Central memory CD8-positive, alpha-beta T cell (primary cell): ENCODE measurements at regions not wholly inside any gene's neighbourhood (a gene's known extent, or its start where the extent isn't known, plus 50 kb on each side); places are given as distances from the start of the nearest gene placed in this dataset.

Experiments used
- ATAC-seq: fragments of 150-1000 bp; cut with Tn5 transposase; replicated peaks from 2 replicates; pipeline ENCODE4 v1.10.0; 2022; ENCODE audit warnings: mild to moderate bottlenecking, moderate FRiP score, moderate number of reproducible peaks; ENCODE audit not compliant: poor library complexity, severe bottlenecking; ENCODE audit errors: extremely low read depth
- DNase-seq, 2 donors: peaks; one replicate each; pipeline ENCODE4 v3.0.0; 2021; ENCODE audit warnings: low spot score in 2 of 2
- H3K27ac Mint-ChIP-seq: one replicate; pipeline ENCODE4 v1.8.0; 2022; ENCODE audit warnings: low read depth, mild to moderate bottlenecking, moderate library complexity, mixed read lengths
- H3K27me3 Mint-ChIP-seq: one replicate; pipeline ENCODE4 v1.8.0; 2022; ENCODE audit warnings: mixed read lengths
- H3K36me3 Mint-ChIP-seq: one replicate; pipeline ENCODE4 v1.8.0; 2022; ENCODE audit warnings: mild to moderate bottlenecking, moderate library complexity, mixed read lengths; ENCODE audit not compliant: insufficient read depth
- H3K4me1 Mint-ChIP-seq: one replicate; pipeline ENCODE4 v1.8.0; 2022; ENCODE audit warnings: mixed read lengths
- H3K4me3 Mint-ChIP-seq: one replicate; pipeline ENCODE4 v1.8.0; 2022; ENCODE audit warnings: mild to moderate bottlenecking, moderate library complexity, mixed read lengths
- H3K9me3 Mint-ChIP-seq: one replicate; pipeline ENCODE4 v1.8.0; 2022; ENCODE audit warnings: mixed read lengths

DNA sequence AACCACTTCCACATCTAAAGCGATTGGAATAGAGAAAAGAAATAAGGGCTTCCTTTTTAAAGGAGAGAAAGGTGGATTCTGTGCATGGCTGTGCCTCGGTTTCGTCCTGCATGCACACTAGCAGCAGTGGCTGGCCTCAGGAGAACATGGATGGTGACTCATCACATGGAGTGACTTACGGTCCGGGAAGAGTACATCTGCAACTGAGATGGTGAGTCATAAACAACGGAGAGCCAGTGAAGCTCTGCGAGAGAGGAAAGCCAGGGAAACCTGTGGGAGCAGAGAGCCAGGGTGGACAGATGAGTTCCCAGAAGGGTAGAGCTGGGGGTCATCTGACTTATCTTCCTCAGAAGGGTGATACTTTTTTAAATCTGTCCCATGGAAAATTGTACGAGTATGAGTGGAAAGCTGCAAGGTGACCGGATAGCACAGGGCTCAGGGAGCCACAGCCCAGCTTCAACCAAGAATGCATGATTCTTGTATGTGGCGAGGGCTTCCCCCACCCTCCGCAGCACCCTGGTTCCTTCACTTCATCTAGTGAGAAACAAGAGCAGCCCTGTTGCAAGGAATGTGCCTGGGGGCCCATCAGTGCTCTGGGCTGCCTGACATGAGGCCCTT lies 259.1 kb downstream of the KLF6 start:
- no peak overlapping the region for H3K4me3 Mint-ChIP-seq
- no peaks in the 10 kb centered on the region for H3K9me3 Mint-ChIP-seq
- ATAC-seq (no peak), DNase-seq (no peak)
- no peaks in the 10 kb centered on the region for H3K36me3 Mint-ChIP-seq
- peaks cover 43% of the 10 kb centered on the region for H3K27me3 Mint-ChIP-seq
- H3K27ac Mint-ChIP-seq: no peak overlapping the region
- H3K4me1 Mint-ChIP-seq: no peaks in the 10 kb centered on the region

DNA sequence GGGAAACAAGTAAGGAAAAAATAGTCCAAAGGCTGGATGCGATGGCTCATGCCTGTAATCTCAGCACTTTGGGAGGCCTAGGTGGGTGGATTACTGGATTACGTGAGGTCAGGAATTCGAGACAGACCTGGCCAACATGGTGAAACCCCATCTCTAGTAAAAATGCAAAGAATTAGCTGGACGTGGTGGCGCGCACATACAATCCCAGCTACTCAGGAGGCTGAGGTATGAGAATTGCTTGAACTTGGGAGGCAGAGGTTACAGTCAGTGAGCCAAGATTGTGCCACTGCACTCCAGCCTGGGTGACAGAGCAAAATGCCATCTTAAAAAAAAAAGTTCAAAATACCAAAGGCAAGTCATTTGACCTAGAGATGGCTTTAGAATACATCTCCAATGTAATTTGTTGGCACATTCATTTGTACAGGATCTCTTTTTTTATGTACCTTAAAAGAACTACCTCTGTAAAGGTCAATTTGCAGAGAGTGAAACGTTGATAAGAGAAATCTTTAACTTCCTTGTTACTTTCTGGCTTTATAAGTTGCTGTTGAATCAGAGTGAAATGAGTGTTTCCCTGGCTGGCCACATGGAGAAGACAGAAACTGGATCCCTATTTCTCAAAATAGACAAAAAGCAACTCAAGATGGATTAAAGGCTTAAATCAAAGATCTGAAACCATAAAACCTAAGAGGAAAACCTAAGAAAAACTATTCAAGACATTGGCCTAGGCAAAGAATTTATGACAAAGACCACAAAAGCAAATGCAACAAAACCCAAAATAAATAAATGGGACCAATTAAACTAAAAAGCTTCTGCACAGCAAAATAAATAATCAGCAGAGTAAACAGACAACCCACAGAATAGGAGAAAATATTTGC lies 260.7 kb downstream of the KLF6 start:
- H3K27me3 Mint-ChIP-seq: peaks cover 43% of the 10 kb centered on the region
- DNase-seq: no peak
- H3K27ac Mint-ChIP-seq: no peak overlapping the region
- no peaks in the 10 kb centered on the region for H3K36me3 Mint-ChIP-seq
- no peak for ATAC-seq
- H3K9me3 Mint-ChIP-seq: no peaks in the 10 kb centered on the region
- H3K4me1 Mint-ChIP-seq: no peaks in the 10 kb centered on the region
- H3K4me3 Mint-ChIP-seq: no peak overlapping the region

GRCh38 chr10:3523309-3524050 lies 261.5 kb downstream of the KLF6 start:
- DNase-seq (no peak), ATAC-seq (no peak)
- H3K4me1 Mint-ChIP-seq: no peaks in the 10 kb centered on the region
- H3K4me3 Mint-ChIP-seq: no peak overlapping the region
- no peak overlapping the region for H3K27ac Mint-ChIP-seq
- no peaks in the 10 kb centered on the region for H3K9me3 Mint-ChIP-seq
- no peaks in the 10 kb centered on the region for H3K36me3 Mint-ChIP-seq
- peaks cover 34% of the 10 kb centered on the region for H3K27me3 Mint-ChIP-seq

DNA sequence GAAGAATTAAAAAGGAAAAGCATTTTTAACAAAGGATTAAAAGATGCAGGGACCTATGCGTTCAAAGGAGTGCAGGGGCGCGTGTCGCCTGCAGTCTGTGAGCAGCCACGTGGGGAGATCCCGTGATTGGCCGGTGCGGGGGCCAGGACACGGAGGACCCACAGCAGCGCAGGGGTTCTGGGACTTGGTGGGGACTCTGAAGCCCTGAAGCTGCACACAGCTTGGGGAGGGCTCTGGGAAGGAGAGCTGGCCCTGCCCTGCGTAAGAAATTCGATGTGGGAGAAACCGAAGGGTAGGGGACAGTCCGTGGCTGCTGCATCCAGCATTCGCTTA lies 268.1 kb downstream of the KLF6 start:
- DNase-seq: no peak
- Mint-ChIP-seq H3K4me1 (peaks cover 6% of the 10 kb centered on the region), H3K4me3 (no peak overlapping the region), H3K36me3 (no peaks in the 10 kb centered on the region), H3K27ac (no peak overlapping the region), H3K27me3 (peaks cover 46% of the 10 kb centered on the region), H3K9me3 (no peaks in the 10 kb centered on the region)
- no peak for ATAC-seq

GRCh38 chr10:3516234-3516922 lies 268.6 kb downstream of the KLF6 start:
- Mint-ChIP-seq H3K4me3 (no peak overlapping the region), H3K27me3 (peaks cover 43% of the 10 kb centered on the region), H3K36me3 (no peaks in the 10 kb centered on the region), H3K4me1 (peaks cover 6% of the 10 kb centered on the region), H3K27ac (no peak overlapping the region), H3K9me3 (no peaks in the 10 kb centered on the region)
- ATAC-seq (no peak), DNase-seq (no peak)

GRCh38 chr10:3514691-3515090 lies 270.3 kb downstream of the KLF6 start:
- peaks cover 18% of the 10 kb centered on the region for H3K4me1 Mint-ChIP-seq
- no peaks in the 10 kb centered on the region for H3K36me3 Mint-ChIP-seq
- no peak overlapping the region for H3K27ac Mint-ChIP-seq
- peaks cover 32% of the 10 kb centered on the region for H3K27me3 Mint-ChIP-seq
- no peak overlapping the region for H3K4me3 Mint-ChIP-seq
- no peaks in the 10 kb centered on the region for H3K9me3 Mint-ChIP-seq
- no peak for DNase-seq
- no peak for ATAC-seq

DNA sequence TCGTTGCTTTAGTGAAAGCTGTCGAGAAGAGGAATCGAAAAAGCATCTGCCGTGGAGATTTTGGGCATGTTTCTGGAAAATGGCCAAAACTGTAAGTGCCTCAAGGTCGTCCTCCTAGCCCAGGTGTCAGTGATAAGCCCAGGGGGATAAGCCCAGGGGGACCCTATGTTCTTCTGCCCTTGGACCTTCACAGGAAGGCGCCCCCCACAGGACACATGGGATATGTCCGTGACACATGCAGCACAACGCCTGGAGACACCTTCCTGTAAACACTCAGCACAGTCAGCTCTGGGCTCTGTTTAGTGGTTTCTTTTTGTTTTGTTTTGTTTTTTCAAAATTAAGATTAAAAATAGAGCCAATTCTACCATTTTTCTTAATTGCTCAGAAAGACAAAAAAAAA lies 272.7 kb downstream of the KLF6 start:
- H3K27ac Mint-ChIP-seq: no peak overlapping the region
- peaks cover 18% of the 10 kb centered on the region for H3K4me1 Mint-ChIP-seq
- no peaks in the 10 kb centered on the region for H3K9me3 Mint-ChIP-seq
- no peak overlapping the region for H3K4me3 Mint-ChIP-seq
- no peak for DNase-seq
- ATAC-seq: no peak
- peaks cover 2% of the 10 kb centered on the region for H3K36me3 Mint-ChIP-seq
- peaks cover 21% of the 10 kb centered on the region for H3K27me3 Mint-ChIP-seq

DNA sequence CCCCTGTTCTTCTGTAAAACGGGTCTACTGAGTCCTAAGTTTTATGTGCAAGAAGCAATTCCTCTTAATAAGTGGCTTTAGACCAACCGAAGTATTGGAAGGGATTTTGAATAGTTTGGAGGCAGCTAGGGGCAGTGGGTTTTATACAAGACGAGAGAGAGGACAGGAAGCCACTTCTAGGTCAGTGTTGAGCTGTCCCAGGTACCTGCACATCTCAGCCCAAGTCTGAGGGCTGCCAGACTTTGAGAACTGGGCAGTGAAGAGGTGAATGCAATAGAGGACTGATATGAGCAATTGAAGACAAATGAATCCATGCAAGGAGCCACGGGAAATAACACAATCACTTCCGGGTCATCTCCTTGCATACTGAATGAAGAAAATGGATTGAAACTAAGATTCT lies 273.5 kb downstream of the KLF6 start:
- peaks cover 2% of the 10 kb centered on the region for H3K36me3 Mint-ChIP-seq
- H3K27me3 Mint-ChIP-seq: peaks cover 13% of the 10 kb centered on the region
- H3K4me1 Mint-ChIP-seq: peaks cover 12% of the 10 kb centered on the region
- DNase-seq (no peak), ATAC-seq (no peak)
- H3K27ac Mint-ChIP-seq: no peak overlapping the region
- no peak overlapping the region for H3K4me3 Mint-ChIP-seq
- no peaks in the 10 kb centered on the region for H3K9me3 Mint-ChIP-seq

GRCh38 chr10:3510741-3511140 lies 274.3 kb downstream of the KLF6 start:
- Mint-ChIP-seq H3K27me3 (peaks cover 7% of the 10 kb centered on the region), H3K27ac (no peak overlapping the region), H3K4me3 (no peak overlapping the region), H3K36me3 (peaks cover 2% of the 10 kb centered on the region), H3K4me1 (peaks cover 12% of the 10 kb centered on the region), H3K9me3 (no peaks in the 10 kb centered on the region)
- DNase-seq: no peak
- ATAC-seq: no peak

DNA sequence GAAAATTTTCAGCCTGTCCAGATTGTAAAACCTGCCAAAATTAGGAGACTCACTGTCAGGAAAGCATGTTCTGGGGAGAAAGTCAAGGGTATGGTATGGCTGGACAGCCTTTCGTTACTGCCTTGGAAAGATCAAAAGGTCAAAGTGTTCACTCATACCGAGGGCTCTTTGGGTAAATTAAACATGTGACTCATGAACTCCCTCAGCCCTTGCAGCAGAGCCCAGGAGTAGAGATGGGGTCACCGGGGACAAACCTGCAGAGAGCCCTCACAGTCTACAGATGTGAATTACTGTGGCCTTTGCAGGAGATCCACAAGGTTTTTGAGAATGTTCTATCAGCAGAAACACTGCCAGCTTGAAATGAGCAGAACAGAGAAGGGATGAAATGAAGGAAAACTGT lies 275.7 kb downstream of the KLF6 start:
- H3K9me3 Mint-ChIP-seq: no peaks in the 10 kb centered on the region
- H3K27me3 Mint-ChIP-seq: peaks cover 4% of the 10 kb centered on the region
- no peak overlapping the region for H3K4me3 Mint-ChIP-seq
- H3K4me1 Mint-ChIP-seq: peaks cover 12% of the 10 kb centered on the region
- no peak overlapping the region for H3K27ac Mint-ChIP-seq
- peaks cover 2% of the 10 kb centered on the region for H3K36me3 Mint-ChIP-seq
- DNase-seq: no peak
- no peak for ATAC-seq

DNA sequence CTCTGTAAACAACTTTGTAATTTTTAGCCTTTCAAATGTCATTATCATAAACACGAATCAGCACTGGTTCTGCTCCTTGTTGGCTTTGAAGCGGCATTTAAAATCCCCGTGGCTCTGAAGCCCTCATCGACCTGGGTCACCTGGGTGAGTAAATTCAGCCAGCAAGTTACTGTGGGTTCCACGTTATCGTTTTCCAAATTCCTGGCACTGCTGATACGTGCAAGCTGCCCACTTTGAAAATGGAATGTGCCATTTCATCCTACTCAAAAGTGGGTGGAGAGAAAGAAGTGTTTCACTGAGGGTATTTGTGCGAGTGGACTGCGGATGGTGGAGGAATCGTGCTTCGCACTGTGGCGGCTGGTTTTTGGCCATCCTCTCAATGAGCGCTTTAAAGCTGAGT lies 281.7 kb downstream of the KLF6 start:
- H3K36me3 Mint-ChIP-seq: peaks cover 2% of the 10 kb centered on the region
- peaks cover 20% of the 10 kb centered on the region for H3K27me3 Mint-ChIP-seq
- no peak overlapping the region for H3K27ac Mint-ChIP-seq
- no peak overlapping the region for H3K4me3 Mint-ChIP-seq
- no peak for DNase-seq
- no peak for ATAC-seq
- no peaks in the 10 kb centered on the region for H3K9me3 Mint-ChIP-seq
- no peaks in the 10 kb centered on the region for H3K4me1 Mint-ChIP-seq

DNA sequence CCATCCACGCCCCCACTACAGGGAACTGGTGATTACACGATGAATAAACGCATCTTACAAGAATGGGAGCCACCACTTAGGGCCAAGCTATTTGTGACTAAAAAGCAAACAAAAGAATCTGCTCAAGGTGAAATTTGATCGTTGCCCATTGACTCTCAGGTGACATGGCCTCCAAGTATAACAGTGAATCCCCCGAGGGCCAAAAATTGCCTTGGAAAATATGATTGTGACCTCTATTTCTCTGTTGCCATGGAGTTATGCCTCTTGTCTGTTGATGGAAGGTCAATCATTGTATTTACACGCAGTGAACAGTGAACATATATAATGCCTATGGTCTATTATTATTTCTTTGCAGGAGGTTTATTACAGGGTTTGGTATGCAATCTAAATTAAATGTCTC lies 282.3 kb downstream of the KLF6 start:
- ATAC-seq (no peak), DNase-seq (no peak)
- H3K4me1 Mint-ChIP-seq: no peaks in the 10 kb centered on the region

More for the DNA sequence above, 282.3 kb downstream of the KLF6 start:
- H3K4me3 Mint-ChIP-seq: no peak overlapping the region
- no peak overlapping the region for H3K27ac Mint-ChIP-seq
- H3K27me3 Mint-ChIP-seq: peaks cover 22% of the 10 kb centered on the region
- H3K9me3 Mint-ChIP-seq: no peaks in the 10 kb centered on the region
- no peaks in the 10 kb centered on the region for H3K36me3 Mint-ChIP-seq
